HS-27A (cell line): ENCODE measurements at regions not wholly inside any gene's neighbourhood (a gene's known extent, or its start where the extent isn't known, plus 50 kb on each side); places are given as distances from the start of the nearest gene placed in this dataset.
"Not testable (repeated sequence)": the region's sequence is repeated elsewhere in the genome, so short reads cannot be mapped to it uniquely, and the experiment has no call there.

Experiments
- DNase-seq: peaks from one replicate; pipeline ENCODE4 v3.0.0-alpha.2; 2012; ENCODE audit warnings: low read depth, missing footprints

- not testable (repeated sequence) for DNase-seq
These were observed 383.4 kb downstream of the HLX start for GRCh38 chr1:221262677-221263076.

DNA sequence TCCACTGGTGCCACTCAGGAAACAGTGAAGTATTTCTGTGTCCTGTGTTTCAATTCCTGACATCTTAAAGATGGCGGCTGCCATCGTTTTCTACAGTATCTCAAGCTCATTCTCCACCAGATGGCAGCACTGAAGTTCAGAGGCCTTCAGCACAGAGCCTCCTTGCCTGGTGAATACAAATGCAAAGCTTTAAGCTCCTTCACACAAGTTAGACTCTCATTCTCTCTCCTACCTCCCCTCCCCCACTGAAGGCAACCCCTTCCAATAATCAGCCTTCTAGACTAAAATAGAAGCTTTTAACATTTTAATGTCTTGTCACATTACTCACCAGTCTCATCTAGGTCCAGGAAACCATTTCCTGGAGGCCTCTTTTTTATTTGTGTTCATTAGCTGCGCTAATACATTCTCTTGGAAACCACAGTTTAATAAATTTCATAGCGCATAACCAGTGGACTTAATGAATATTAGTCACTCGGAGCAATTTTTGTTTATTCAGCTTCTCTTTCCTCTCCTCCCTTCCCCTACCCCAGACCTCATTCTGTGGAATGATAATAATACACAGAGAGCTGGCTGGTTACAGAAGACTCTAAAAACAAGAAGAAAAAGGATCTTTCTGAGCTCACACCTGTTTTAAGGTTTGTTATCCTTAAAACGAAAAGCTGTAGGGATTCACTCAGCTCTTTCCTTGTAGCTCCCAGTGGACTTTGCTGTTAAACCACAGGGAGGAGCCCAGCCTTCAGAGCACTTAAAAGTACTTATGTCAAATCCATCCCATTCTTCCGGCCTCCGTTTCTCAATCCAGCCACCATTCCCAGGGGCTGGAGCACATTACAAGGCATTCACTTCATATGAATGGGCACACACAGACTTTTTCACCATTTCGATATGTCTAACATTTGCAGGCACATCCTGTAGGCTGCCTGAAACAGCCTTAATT is 384.9 kb downstream of the HLX start:
- DNase-seq = peak; percentile 79

- no peak for DNase-seq
These were observed 385.6 kb downstream of the HLX start for GRCh38 chr1:221264848-221265247.

DNA sequence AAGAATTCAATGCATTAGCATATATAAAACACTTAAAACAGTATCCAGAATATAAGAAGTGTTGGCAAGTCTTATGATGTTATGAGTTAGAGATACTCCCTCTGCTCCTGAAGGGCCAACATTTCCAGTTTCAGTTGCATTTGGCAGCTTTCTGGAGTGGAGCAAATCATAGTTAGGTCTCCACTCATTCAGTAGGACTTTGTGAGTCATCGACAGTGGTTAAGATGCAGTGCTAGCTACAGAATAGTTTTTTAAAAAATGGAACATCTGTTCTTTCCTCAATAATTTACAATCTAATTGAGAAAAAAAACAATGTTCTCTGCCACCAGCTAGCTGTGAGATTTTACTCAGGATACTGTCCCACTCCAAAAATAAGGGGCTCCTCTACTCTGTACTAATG is 389.1 kb downstream of the HLX start:
- DNase-seq = peak; percentile 47

DNA sequence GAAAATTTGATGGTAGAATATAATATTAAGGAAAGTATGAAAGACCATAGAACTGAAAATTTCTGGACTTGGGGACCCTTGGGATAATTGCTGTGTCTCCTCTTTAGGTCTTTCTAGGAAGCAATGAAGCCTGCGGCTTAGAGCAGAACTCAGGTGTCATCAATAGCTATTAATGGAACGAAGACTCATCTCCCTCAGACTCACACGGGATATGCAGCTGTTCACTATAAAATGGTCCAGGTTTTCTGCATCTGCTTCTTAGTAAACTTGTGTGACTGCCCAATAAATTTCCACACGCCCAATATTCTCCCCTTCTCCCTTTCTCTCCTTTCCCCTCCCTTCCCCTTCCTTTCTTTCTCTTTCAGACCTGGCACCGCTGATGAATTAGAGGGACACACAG is 392.5 kb downstream of the HLX start:
- DNase-seq = no peak

- no peak for DNase-seq
These were observed 393.7 kb downstream of the HLX start for GRCh38 chr1:221272940-221273339.

DNA sequence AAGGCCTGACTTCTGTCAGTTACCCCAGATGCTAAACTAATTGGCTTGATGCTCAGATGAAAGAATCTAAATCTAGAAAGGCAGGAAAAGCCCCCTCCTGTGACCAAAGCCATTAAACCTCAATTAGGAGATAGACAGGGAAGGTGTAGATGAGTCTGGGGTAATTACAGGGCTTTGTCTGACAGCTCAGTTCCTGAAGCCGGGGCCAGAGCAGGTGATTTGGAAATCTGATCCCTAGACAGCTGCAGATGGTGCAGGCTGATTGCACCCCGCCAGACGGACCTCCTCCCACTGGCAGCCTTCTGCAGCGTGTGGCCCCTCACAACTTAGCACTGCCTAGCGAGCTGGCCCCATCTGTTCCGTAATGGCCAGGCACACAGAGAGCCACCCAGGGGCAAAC is 395.1 kb downstream of the HLX start:
- DNase-seq = no peak

- no peak for DNase-seq
These were observed 397.7 kb downstream of the HLX start for GRCh38 chr1:221276896-221277409.

GRCh38 chr1:221279146-221279545 is 399.9 kb downstream of the HLX start:
- DNase-seq = no peak

DNA sequence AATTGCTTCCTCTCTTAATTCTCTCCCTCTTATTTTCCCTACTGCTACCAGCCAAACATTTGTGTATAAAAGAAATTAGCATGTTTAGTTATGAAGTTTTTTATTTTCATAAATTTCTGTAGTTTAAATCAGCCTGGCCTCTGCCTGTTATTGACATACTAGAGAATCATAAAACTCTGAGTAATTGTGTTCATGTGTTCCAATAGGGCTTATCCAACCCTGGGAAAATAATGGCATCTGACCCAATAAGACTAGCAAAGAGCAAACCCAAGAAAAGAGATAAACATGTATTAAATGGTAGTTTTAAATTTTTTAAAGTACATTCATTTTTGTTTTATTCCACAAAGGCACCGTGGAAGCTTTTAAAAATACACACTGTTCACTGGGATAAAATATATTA is 404.3 kb downstream of the HLX start:
- DNase-seq = no peak

- peak; percentile 5 for DNase-seq
These were observed 404.8 kb downstream of the HLX start for GRCh38 chr1:221284028-221284427.

- DNase-seq = not testable (repeated sequence)
These were observed 405.7 kb downstream of the HLX start for GRCh38 chr1:221284991-221285390.

- DNase-seq = not testable (repeated sequence)
These were observed 406.4 kb downstream of the HLX start for GRCh38 chr1:221285458-221286210.

DNA sequence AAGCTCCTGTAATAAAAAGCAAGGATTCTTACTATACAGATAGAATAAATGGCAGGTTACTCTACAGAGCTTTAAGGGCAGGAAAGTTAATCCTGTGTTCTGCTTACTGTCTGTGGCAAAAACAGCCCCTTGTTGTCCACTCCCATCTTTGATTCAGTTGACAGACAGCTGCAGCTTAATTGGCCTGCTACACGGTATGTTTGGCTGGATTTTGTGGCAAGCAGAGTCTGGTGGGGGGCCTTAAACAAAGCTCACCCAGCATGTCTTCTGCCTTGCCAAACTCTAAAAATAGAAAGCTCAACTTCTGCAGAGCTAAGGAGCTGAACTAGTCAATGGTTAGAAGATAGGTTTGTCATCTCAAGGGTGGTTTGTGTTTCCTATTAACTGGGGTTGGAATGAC is 407.2 kb downstream of the HLX start:
- no peak for DNase-seq

- no peak for DNase-seq
These were observed 409.9 kb downstream of the HLX start for GRCh38 chr1:221289103-221289502.

- DNase-seq = no peak
These were observed 411.4 kb downstream of the HLX start for GRCh38 chr1:221290669-221291068.

GRCh38 chr1:221291113-221291512 is 411.9 kb downstream of the HLX start:
- DNase-seq = no peak

- no peak for DNase-seq
These were observed 413.4 kb downstream of the HLX start for GRCh38 chr1:221292652-221293051.

DNA sequence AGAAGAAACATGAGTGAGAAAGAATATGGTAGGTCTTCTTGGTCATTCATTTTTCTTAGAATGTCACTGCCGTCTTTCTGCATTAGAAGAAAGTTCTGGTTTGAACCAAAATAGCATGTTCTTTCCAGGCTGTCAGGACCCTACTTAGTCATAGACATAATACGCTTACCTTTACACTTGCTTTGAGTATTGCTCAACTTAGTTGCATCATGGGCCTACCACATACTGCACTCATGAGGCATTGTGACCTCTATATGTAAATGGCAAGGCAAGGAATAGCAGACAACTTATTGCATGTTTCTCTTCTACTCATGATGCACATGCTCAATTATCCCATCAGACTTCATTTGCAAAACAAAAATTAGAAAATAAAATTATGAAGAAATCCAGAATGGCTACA is 415.0 kb downstream of the HLX start:
- no peak for DNase-seq

DNA sequence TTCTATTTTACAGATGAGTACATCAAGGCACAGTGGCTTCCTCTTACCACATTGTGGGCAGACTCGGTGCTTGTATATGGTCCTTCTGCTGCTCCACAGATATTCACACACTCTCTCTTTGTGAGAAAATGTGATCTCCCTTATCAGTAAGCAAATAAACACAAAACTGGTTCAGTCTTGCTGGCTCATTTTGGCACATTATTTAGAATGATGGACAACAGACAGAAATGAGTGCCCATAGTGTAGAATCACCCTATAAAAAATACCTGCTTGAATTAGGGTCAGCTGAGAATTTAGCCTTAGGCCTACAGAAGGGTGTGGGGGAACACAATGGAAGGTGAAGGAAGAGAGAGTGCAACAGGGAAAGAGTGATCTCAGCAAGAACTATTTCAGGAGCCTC is 423.1 kb downstream of the HLX start:
- DNase-seq = no peak

DNA sequence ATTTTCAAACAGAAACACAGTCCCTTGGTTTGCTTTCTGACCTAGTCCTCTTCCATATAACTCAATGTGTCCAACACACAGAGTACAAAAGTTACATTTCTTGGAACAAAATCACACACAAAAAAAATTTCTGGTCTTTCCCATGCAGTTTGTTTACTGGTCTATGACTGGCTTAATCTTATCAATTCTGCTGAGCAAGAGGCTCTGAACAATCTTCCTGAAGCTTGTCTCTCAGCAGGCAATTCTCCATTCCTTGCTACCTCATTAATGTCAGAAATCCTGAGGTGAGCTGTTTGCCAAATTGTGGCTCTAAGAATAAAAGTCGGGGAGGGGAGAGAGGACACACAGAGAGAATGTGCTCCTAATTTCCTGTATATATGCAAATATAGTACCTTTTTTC is 423.6 kb downstream of the HLX start:
- no peak for DNase-seq

DNA sequence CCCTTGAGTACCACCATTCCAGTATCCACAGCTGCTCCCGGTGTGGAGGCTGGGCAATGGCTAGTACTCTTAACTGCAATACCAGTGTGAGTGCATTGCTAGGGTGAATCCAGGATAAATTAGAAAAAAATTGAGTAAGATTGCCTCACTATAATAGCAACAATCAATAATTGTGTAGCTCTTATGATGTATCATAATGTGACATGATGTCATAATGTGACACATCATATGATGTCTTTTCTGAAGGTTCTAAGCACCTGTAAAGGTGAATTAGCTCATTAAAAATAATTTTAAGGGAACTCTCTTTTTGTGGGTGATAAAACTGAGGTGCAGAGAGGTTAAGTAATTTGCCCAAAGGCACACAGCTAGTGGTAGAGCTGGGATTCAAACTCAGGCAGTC is 424.4 kb downstream of the HLX start:
- no peak for DNase-seq

GRCh38 chr1:221306239-221306638 is 427.0 kb downstream of the HLX start:
- DNase-seq = no peak
